ENCODE measurements at regions not wholly inside any gene's neighbourhood (a gene's known extent, or its start where the extent isn't known, plus 50 kb on each side); places are given as distances from the start of the nearest gene placed in this dataset.

GRCh38 chr20:23193801-23194384 is 107.8 kb upstream of the CD93 start:
- Histone ChIP-seq H3K4me3 (ENCODE audit: low read depth in 1 of 3, low read length in 3 of 3) (no peak overlapping the region), H3K9me3 (ENCODE audit: control insufficient read depth in 4 of 4, low read length in 3 of 4) (peaks cover 0 to 5% (median 0%) of the 10 kb centered on the region in 4 donors), H3K9ac (ENCODE audit: low read depth in 1 of 2, low read length in 2 of 2) (no peak overlapping the region), H3K4me1 (ENCODE audit: control insufficient read depth in 4 of 4, insufficient read depth in 4 of 4, low read length in 3 of 4) (no peaks in the 10 kb centered on the region), H3K36me3 (ENCODE audit: control insufficient read depth in 4 of 4, insufficient read depth in 3 of 4, low read depth in 1 of 4, low read length in 3 of 4) (no peaks in the 10 kb centered on the region), H3K27ac (ENCODE audit: low read depth in 1 of 2, low read length in 2 of 2) (no peak overlapping the region), H3K27me3 (ENCODE audit: control insufficient read depth in 4 of 4, insufficient read depth in 4 of 4, low read length in 3 of 4) (peaks cover 0 to 5% (median 0%) of the 10 kb centered on the region in 4 donors)
- WGBS, result 45% methylated on average over 5 of the region's 5 CpGs
- TF ChIP-seq TAF1 (conservative IDR thresholded peaks at IDR 0.05) (no peak), NR2F2 (IDR thresholded peaks at IDR 0.05) (no peak), SP1 (IDR thresholded peaks at IDR 0.05) (no peak), CTCF (IDR thresholded peaks at IDR 0.05; ENCODE audit: low read depth, low read length, missing input control) (no peak), YY1 (IDR thresholded peaks at IDR 0.05) (no peak), ATF3 (IDR thresholded peaks at IDR 0.05) (no peak), RXRA (IDR thresholded peaks at IDR 0.05) (no peak), MAX (IDR thresholded peaks at IDR 0.05) (no peak), JUND (IDR thresholded peaks at IDR 0.05) (no peak)
- no peak for DNase-seq (ENCODE audit: low spot score)

- Histone ChIP-seq H3K27me3 (ENCODE audit: control insufficient read depth in 4 of 4, insufficient read depth in 4 of 4, low read length in 3 of 4) (peaks cover 0 to 2% (median 0%) of the 10 kb centered on the region in 4 donors), H3K27ac (ENCODE audit: low read depth in 1 of 2, low read length in 2 of 2) (no peak overlapping the region), H3K4me1 (ENCODE audit: control insufficient read depth in 4 of 4, insufficient read depth in 4 of 4, low read length in 3 of 4) (no peaks in the 10 kb centered on the region), H3K9ac (ENCODE audit: low read depth in 1 of 2, low read length in 2 of 2) (no peak overlapping the region), H3K36me3 (ENCODE audit: control insufficient read depth in 4 of 4, insufficient read depth in 3 of 4, low read depth in 1 of 4, low read length in 3 of 4) (no peaks in the 10 kb centered on the region), H3K9me3 (ENCODE audit: control insufficient read depth in 4 of 4, low read length in 3 of 4) (peaks cover 0 to 5% (median 0%) of the 10 kb centered on the region in 4 donors), H3K4me3 (ENCODE audit: low read depth in 1 of 3, low read length in 3 of 3) (no peak overlapping the region)
- 90% methylated on average over 3 of the region's 3 CpGs for WGBS
- no peak for DNase-seq (ENCODE audit: low spot score)
- TF ChIP-seq HNF4A (conservative IDR thresholded peaks at IDR 0.05), result no peak
- TF ChIP-seq RAD21 (IDR thresholded peaks at IDR 0.05), result no peak
- no peak for TF ChIP-seq ZBTB33 (IDR thresholded peaks at IDR 0.05)
- TF ChIP-seq RXRA (IDR thresholded peaks at IDR 0.05), result no peak
- TF ChIP-seq FOXA1 (IDR thresholded peaks at IDR 0.05), result no peak
- TF ChIP-seq TAF1 (conservative IDR thresholded peaks at IDR 0.05), result no peak
- no peak for TF ChIP-seq YY1 (IDR thresholded peaks at IDR 0.05)
- TF ChIP-seq ATF3 (IDR thresholded peaks at IDR 0.05), result no peak
- no peak for TF ChIP-seq GABPA (IDR thresholded peaks at IDR 0.05 in 1 of 2, conservative IDR thresholded peaks at IDR 0.05 in 1 of 2)
- TF ChIP-seq NR2F2 (IDR thresholded peaks at IDR 0.05), result no peak
- no peak for TF ChIP-seq FOXA2 (IDR thresholded peaks at IDR 0.05)
Measured at GRCh38 chr20:23192469-23192868, 106.3 kb upstream of the CD93 start.
